ENCODE measurements at regions not wholly inside any gene's neighbourhood (a gene's known extent, or its start where the extent isn't known, plus 50 kb on each side); places are given as distances from the start of the nearest gene placed in this dataset.
"Not testable (repeated sequence)": the region's sequence is repeated elsewhere in the genome, so short reads cannot be mapped to it uniquely, and the experiment has no call there.

GRCh38 chr1:5603353-5604104, 388.7 kb downstream of the NPHP4 start:
- no peak for DNase-seq
- no peaks in the 10 kb centered on the region for H3K9me3 ChIP-seq (ENCODE audit: control extremely low read depth in 1 of 5, control insufficient read depth in 4 of 5, insufficient read depth in 2 of 5, low read depth in 1 of 5, low read length in 4 of 5)
- H3K4me1 ChIP-seq (ENCODE audit: control extremely low read depth in 1 of 4, control insufficient read depth in 4 of 4, insufficient read depth in 4 of 4, low read length in 3 of 4), result no peaks in the 10 kb centered on the region
- peaks cover 0 to 20% (median 4%) of the 10 kb centered on the region in 5 experiments for H3K27me3 ChIP-seq (replicated peaks in 2 of 5; ENCODE audit: control insufficient read depth in 4 of 5, insufficient read depth in 5 of 5, low read length in 4 of 5)
- H3K4me3 ChIP-seq (ENCODE audit: control insufficient read depth in 1 of 7, extremely low read depth in 1 of 7, insufficient read depth in 4 of 7, low read depth in 2 of 7, low read length in 6 of 7), result no peak overlapping the region
- ChIA-PET CTCF (no interaction called here), POLR2A (no interaction called here)
- H3K36me3 ChIP-seq (ENCODE audit: control insufficient read depth in 4 of 4, insufficient read depth in 4 of 4, low read length in 3 of 4), result no peaks in the 10 kb centered on the region
- H3K27ac ChIP-seq (ENCODE audit: insufficient read depth in 1 of 2, low read depth in 1 of 2, low read length in 2 of 2, poor library complexity in 1 of 2, severe bottlenecking in 2 of 2), result no peak overlapping the region
- 94% methylated on average over 3 of the region's 3 CpGs for WGBS (ENCODE audit: insufficient coverage)

- 95% methylated on average over 2 of the region's 5 CpGs for WGBS (ENCODE audit: insufficient coverage)
- H3K36me3 ChIP-seq (ENCODE audit: control insufficient read depth in 4 of 4, insufficient read depth in 4 of 4, low read length in 3 of 4); H3K9me3 ChIP-seq (ENCODE audit: control extremely low read depth in 1 of 5, control insufficient read depth in 4 of 5, insufficient read depth in 2 of 5, low read depth in 1 of 5, low read length in 4 of 5); POLR2A ChIA-PET; H3K27ac ChIP-seq (ENCODE audit: insufficient read depth in 1 of 2, low read depth in 1 of 2, low read length in 2 of 2, poor library complexity in 1 of 2, severe bottlenecking in 2 of 2); H3K4me1 ChIP-seq (ENCODE audit: control extremely low read depth in 1 of 4, control insufficient read depth in 4 of 4, insufficient read depth in 4 of 4, low read length in 3 of 4); H3K4me3 ChIP-seq (ENCODE audit: control insufficient read depth in 1 of 7, extremely low read depth in 1 of 7, insufficient read depth in 4 of 7, low read depth in 2 of 7, low read length in 6 of 7); CTCF ChIA-PET; DNase-seq: not testable (repeated sequence)
- H3K27me3 ChIP-seq (replicated peaks in 2 of 5; ENCODE audit: control insufficient read depth in 4 of 5, insufficient read depth in 5 of 5, low read length in 4 of 5), result peaks cover 0 to 20% (median 4%) of the 10 kb centered on the region in 5 experiments
Measured at GRCh38 chr1:5602718-5603117, 389.5 kb downstream of the NPHP4 start.

DNA sequence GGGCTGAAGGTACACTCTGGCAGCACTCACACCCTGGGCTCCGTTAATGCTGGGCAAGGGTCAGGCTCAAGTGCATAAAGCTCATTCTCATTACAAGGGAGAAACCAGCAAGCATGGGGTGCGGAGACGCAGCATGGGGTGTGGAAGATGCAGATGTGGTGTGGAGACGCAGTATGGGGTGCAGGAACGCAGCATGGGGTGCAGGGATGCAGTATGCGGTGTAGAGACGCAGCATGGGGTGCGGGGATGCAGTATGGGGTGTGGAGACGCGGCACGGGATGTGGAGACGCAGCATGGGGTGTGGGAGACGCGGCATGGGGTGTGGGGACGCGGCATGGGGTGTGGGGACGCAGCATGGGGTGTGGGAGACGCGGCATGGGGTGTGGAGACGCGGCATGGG, 390.7 kb downstream of the NPHP4 start:
- CTCF ChIA-PET, result no interaction called here

GRCh38 chr1:5599541-5599940, 392.7 kb downstream of the NPHP4 start:
- no peaks in the 10 kb centered on the region for H3K4me1 ChIP-seq (ENCODE audit: control extremely low read depth in 1 of 4, control insufficient read depth in 4 of 4, insufficient read depth in 4 of 4, low read length in 3 of 4)
- ChIA-PET CTCF (interaction anchor here (0.7 to 4.1 kb wide), 6 partner anchors 11 to 446 kb away, joined by 3 to 19 read pairs (median 4); no protein-coding TSS in a partner anchor), POLR2A (no interaction called here)
- peak in 1 of 3 donors; percentile 9 for DNase-seq
- peaks cover 0 to 22% (median 2%) of the 10 kb centered on the region in 5 experiments for H3K27me3 ChIP-seq (replicated peaks in 2 of 5; ENCODE audit: control insufficient read depth in 4 of 5, insufficient read depth in 5 of 5, low read length in 4 of 5)
- no peaks in the 10 kb centered on the region for H3K36me3 ChIP-seq (ENCODE audit: control insufficient read depth in 4 of 4, insufficient read depth in 4 of 4, low read length in 3 of 4)
- 78% methylated on average over 6 of the region's 6 CpGs for WGBS (ENCODE audit: insufficient coverage)
- H3K4me3 ChIP-seq (ENCODE audit: control insufficient read depth in 1 of 7, extremely low read depth in 1 of 7, insufficient read depth in 4 of 7, low read depth in 2 of 7, low read length in 6 of 7), result no peak overlapping the region
- no peaks in the 10 kb centered on the region for H3K9me3 ChIP-seq (ENCODE audit: control extremely low read depth in 1 of 5, control insufficient read depth in 4 of 5, insufficient read depth in 2 of 5, low read depth in 1 of 5, low read length in 4 of 5)
- no peak overlapping the region for H3K27ac ChIP-seq (ENCODE audit: insufficient read depth in 1 of 2, low read depth in 1 of 2, low read length in 2 of 2, poor library complexity in 1 of 2, severe bottlenecking in 2 of 2)

More for the DNA sequence above, 390.7 kb downstream of the NPHP4 start:
- Histone ChIP-seq H3K9me3 (ENCODE audit: control extremely low read depth in 1 of 5, control insufficient read depth in 4 of 5, insufficient read depth in 2 of 5, low read depth in 1 of 5, low read length in 4 of 5) (no peaks in the 10 kb centered on the region), H3K27ac (ENCODE audit: insufficient read depth in 1 of 2, low read depth in 1 of 2, low read length in 2 of 2, poor library complexity in 1 of 2, severe bottlenecking in 2 of 2) (no peak overlapping the region), H3K4me3 (ENCODE audit: control insufficient read depth in 1 of 7, extremely low read depth in 1 of 7, insufficient read depth in 4 of 7, low read depth in 2 of 7, low read length in 6 of 7) (no peak overlapping the region), H3K4me1 (ENCODE audit: control extremely low read depth in 1 of 4, control insufficient read depth in 4 of 4, insufficient read depth in 4 of 4, low read length in 3 of 4) (no peaks in the 10 kb centered on the region), H3K36me3 (ENCODE audit: control insufficient read depth in 4 of 4, insufficient read depth in 4 of 4, low read length in 3 of 4) (no peaks in the 10 kb centered on the region), H3K27me3 (replicated peaks in 2 of 5; ENCODE audit: control insufficient read depth in 4 of 5, insufficient read depth in 5 of 5, low read length in 4 of 5) (peaks cover 0 to 20% (median 4%) of the 10 kb centered on the region in 5 experiments)
- WGBS (ENCODE audit: insufficient coverage), result 92% methylated on average over 21 of the region's 21 CpGs
- no peak for DNase-seq
- POLR2A ChIA-PET, result no interaction called here

GRCh38 chr1:5598824-5599395, 393.3 kb downstream of the NPHP4 start:
- POLR2A ChIA-PET, result no interaction called here
- Histone ChIP-seq H3K36me3 (ENCODE audit: control insufficient read depth in 4 of 4, insufficient read depth in 4 of 4, low read length in 3 of 4) (no peaks in the 10 kb centered on the region), H3K4me3 (ENCODE audit: control insufficient read depth in 1 of 7, extremely low read depth in 1 of 7, insufficient read depth in 4 of 7, low read depth in 2 of 7, low read length in 6 of 7) (no peak overlapping the region), H3K4me1 (ENCODE audit: control extremely low read depth in 1 of 4, control insufficient read depth in 4 of 4, insufficient read depth in 4 of 4, low read length in 3 of 4) (no peaks in the 10 kb centered on the region), H3K27me3 (replicated peaks in 2 of 5; ENCODE audit: control insufficient read depth in 4 of 5, insufficient read depth in 5 of 5, low read length in 4 of 5) (peaks cover 0 to 17% (median 2%) of the 10 kb centered on the region in 5 experiments), H3K27ac (ENCODE audit: insufficient read depth in 1 of 2, low read depth in 1 of 2, low read length in 2 of 2, poor library complexity in 1 of 2, severe bottlenecking in 2 of 2) (no peak overlapping the region), H3K9me3 (ENCODE audit: control extremely low read depth in 1 of 5, control insufficient read depth in 4 of 5, insufficient read depth in 2 of 5, low read depth in 1 of 5, low read length in 4 of 5) (no peaks in the 10 kb centered on the region)
- DNase-seq, result no peak
- CTCF ChIA-PET, result interaction anchor here (0.7 to 4.1 kb wide), 7 partner anchors 11 to 445 kb away, joined by 3 to 19 read pairs (median 4); no protein-coding TSS in a partner anchor
- 73% methylated on average over 7 of the region's 10 CpGs for WGBS (ENCODE audit: insufficient coverage)

DNA sequence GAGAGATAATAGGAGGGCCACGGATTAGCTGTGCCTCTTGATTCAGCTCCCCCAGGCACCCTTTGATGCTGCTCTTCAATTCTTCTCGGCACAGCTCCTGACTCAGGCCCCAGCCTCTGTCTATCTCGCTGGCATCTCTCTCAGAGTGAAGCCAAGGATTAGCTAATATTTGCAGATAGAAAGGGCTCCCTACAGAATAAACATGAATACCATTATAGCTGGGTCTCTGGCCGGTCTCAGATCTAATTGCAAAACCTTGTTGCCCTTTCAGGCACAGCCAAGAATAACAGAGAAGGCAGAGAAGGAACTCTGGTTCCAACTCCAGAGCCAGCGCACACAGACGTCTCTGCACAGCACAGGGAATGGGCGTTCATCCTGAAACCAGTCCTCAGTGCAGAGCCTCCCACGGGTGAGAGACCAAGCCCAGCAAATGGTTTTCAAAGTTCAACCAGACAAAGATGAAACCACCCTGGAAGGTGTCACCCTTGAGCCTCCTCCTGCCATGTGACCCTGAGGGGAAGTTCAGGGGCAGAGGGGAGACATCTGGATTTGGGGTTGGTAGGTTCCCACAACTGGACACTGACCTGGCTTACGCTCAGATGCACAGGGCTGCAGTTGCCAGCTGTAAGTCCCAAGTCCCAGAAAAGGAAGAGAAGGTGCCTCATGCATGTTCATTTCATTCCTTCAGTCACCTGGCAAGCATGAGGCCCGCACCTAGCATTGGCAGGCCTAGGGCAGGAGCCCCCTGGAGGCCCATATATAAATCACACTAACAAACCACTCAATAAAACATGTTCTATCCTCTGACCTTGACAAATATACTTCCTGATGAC, 394.0 kb downstream of the NPHP4 start:
- no peaks in the 10 kb centered on the region for H3K4me1 ChIP-seq (ENCODE audit: control extremely low read depth in 1 of 4, control insufficient read depth in 4 of 4, insufficient read depth in 4 of 4, low read length in 3 of 4)
- ChIA-PET POLR2A (no interaction called here), CTCF (interaction anchor here (1.0 to 4.1 kb wide), 5 partner anchors 19 to 148 kb away, joined by 3 to 19 read pairs (median 4); no protein-coding TSS in a partner anchor)
- DNase-seq, result peak in 2 of 3 donors; percentile 1 to 13
- no peaks in the 10 kb centered on the region for H3K9me3 ChIP-seq (ENCODE audit: control extremely low read depth in 1 of 5, control insufficient read depth in 4 of 5, insufficient read depth in 2 of 5, low read depth in 1 of 5, low read length in 4 of 5)
- H3K36me3 ChIP-seq (ENCODE audit: control insufficient read depth in 4 of 4, insufficient read depth in 4 of 4, low read length in 3 of 4), result no peaks in the 10 kb centered on the region
- no peak overlapping the region for H3K27ac ChIP-seq (ENCODE audit: insufficient read depth in 1 of 2, low read depth in 1 of 2, low read length in 2 of 2, poor library complexity in 1 of 2, severe bottlenecking in 2 of 2)
- WGBS (ENCODE audit: insufficient coverage), result 85% methylated on average over 8 of the region's 10 CpGs
- no peak overlapping the region for H3K4me3 ChIP-seq (ENCODE audit: control insufficient read depth in 1 of 7, extremely low read depth in 1 of 7, insufficient read depth in 4 of 7, low read depth in 2 of 7, low read length in 6 of 7)
- peaks cover 0 to 17% (median 0%) of the 10 kb centered on the region in 5 experiments for H3K27me3 ChIP-seq (replicated peaks in 2 of 5; ENCODE audit: control insufficient read depth in 4 of 5, insufficient read depth in 5 of 5, low read length in 4 of 5)
